IPS DF 6.9 (cell line): ENCODE measurements at regions not wholly inside any gene's neighbourhood (a gene's known extent, or its start where the extent isn't known, plus 50 kb on each side); places are given as distances from the start of the nearest gene placed in this dataset.
A peak's percentile ranks its signal among the peaks of the same experiment; 100 is the strongest.

Experiments used
- DNase-seq: peaks from one replicate; pipeline ENCODE4 v3.0.0-alpha.2; 2013; ENCODE audit warnings: low read depth, low spot score
- H3K27ac ChIP-seq: one replicate; pipeline ENCODE4 v1.5.1; 2013; ENCODE audit warnings: low read length, control low read depth
- H3K27me3 ChIP-seq: 2 replicates; pipeline ENCODE4 v1.6.1; 2013; ENCODE audit warnings: mild to moderate bottlenecking, low read length; ENCODE audit not compliant: control insufficient read depth, insufficient read depth
- H3K36me3 ChIP-seq: 2 replicates; pipeline ENCODE4 v1.6.1; 2013; ENCODE audit warnings: low read length; ENCODE audit not compliant: control insufficient read depth, insufficient read depth
- H3K4me1 ChIP-seq: 2 replicates; pipeline ENCODE4 v1.6.1; 2013; ENCODE audit warnings: low read length; ENCODE audit not compliant: control insufficient read depth, insufficient read depth
- H3K4me3 ChIP-seq: 2 replicates; pipeline ENCODE4 v1.5.1; 2013; ENCODE audit warnings: mild to moderate bottlenecking, low read length
- H3K9me3 ChIP-seq: 2 replicates; pipeline ENCODE4 v1.6.1; 2013; ENCODE audit warnings: low read length, inconsistent platforms; ENCODE audit not compliant: control insufficient read depth, insufficient read depth
- WGBS: extraction: QIAGEN DNeasy Blood & Tissue Kit; methylation state at CpG from one replicate; pipeline ENCODE4 v1.1.7; 2013; ENCODE audit warnings: mixed read lengths, missing lambda C conversion rate; ENCODE audit not compliant: insufficient read length, insufficient coverage; 5-methylcytosine and 5-hydroxymethylcytosine counted together

DNA sequence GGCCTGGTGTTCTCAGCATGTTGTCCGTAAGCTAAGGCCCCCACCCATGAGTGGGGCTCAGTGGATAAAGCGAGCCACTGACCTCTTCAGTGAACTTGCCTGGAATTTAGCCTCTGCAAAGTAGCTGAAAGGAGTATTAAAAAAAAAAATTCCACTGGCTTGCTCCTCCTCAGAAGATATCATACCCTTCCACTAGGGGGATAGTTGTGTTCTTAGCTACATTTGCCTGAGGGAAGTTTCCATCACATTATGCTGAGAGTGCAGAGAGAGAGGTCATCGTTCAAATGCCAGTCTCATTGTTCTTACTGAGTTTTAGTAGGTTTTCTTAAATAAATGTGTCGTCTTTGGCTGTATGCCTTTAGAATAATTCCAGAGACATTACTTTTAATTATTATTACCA lies 879.7 kb downstream of the JRKL start:
- Histone ChIP-seq H3K4me1 (0 out of 2 replicates have a peak, but pooled peaks cover 2% of the 10 kb centered on the region), H3K4me3 (no peak overlapping the region), H3K27me3 (no peaks in the 10 kb centered on the region), H3K9me3 (no peaks in the 10 kb centered on the region), H3K27ac (no peak overlapping the region), H3K36me3 (no peaks in the 10 kb centered on the region)
- WGBS, result no CpG with 5 or more reads among the region's 4 CpGs
- peak; percentile 22 for DNase-seq

DNA sequence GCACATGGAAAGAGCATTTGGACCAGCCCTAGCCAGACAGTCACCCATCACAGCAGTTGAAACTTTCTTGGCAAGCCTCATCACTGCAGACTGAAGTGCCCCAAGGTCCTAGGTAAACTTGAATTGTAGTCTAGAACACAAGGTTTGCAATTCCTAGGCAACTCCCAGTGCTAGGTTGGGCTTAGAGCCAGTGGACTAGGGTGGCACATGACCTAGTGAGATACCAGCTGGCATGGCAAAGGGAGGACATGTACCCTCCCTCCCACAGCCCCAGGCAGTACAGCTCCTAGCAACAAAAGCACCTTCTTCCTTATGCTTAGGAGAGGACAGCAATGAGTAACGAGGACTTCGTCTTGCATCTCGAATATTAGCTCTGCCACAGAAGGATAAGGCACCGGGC lies 889.5 kb downstream of the JRKL start:
- H3K36me3 ChIP-seq, result no peaks in the 10 kb centered on the region
- WGBS, result no CpG with 5 or more reads among the region's 4 CpGs
- no peak overlapping the region for H3K4me3 ChIP-seq
- H3K4me1 ChIP-seq, result no peaks in the 10 kb centered on the region
- no peak overlapping the region for H3K27ac ChIP-seq
- H3K27me3 ChIP-seq, result no peaks in the 10 kb centered on the region
- H3K9me3 ChIP-seq, result no peaks in the 10 kb centered on the region
- no peak for DNase-seq

DNA sequence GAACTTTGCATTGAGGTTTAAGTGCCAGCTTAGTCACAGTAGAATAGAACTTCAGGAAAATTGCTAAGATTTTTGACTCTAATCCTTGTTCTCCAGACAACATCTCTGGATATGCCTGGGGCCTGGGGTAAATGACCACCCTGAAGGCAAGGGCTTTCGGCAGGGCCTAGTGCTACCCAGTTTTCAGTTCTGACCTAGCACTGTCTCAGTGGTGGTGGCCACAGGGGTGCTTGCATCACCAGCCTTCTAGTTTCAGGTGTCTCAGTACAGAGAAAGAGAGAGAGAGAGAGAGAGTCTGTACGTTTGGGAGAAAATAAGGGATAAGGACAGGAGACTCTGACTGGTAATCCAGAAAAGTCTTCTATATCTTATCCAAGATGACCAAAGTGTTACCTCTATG lies 890.5 kb downstream of the JRKL start:
- Histone ChIP-seq H3K27ac (no peak overlapping the region), H3K4me1 (no peaks in the 10 kb centered on the region), H3K9me3 (no peaks in the 10 kb centered on the region), H3K36me3 (no peaks in the 10 kb centered on the region), H3K27me3 (no peaks in the 10 kb centered on the region), H3K4me3 (no peak overlapping the region)
- WGBS, result no CpG with 5 or more reads among the region's 2 CpGs
- no peak for DNase-seq

DNA sequence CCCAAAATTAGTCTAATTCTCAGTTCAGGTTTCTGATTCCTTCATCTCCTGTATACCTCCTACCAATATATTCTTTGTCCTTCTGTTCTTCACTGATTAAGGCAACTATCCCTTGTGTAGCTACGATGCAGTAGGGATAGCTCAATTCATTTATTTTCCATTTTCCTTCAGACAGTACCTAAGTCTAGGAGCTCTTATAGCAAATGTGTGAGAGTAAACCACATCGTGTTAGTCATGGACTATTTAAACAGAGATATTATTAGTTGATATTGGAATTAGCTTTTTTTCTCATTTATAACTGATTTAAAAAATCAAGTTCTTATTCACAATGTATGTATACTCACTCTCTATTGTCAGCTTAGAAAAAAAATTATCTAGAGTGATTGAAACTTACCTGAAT lies 900.0 kb downstream of the JRKL start:
- H3K9me3 ChIP-seq, result no peaks in the 10 kb centered on the region
- no peaks in the 10 kb centered on the region for H3K27me3 ChIP-seq
- H3K4me3 ChIP-seq, result no peak overlapping the region
- H3K36me3 ChIP-seq, result no peaks in the 10 kb centered on the region
- whole genome bisulfite sequencing, result no CpG with 5 or more reads among the region's 2 CpGs
- H3K27ac ChIP-seq, result no peak overlapping the region
- no peak for DNase-seq
- no peaks in the 10 kb centered on the region for H3K4me1 ChIP-seq

DNA sequence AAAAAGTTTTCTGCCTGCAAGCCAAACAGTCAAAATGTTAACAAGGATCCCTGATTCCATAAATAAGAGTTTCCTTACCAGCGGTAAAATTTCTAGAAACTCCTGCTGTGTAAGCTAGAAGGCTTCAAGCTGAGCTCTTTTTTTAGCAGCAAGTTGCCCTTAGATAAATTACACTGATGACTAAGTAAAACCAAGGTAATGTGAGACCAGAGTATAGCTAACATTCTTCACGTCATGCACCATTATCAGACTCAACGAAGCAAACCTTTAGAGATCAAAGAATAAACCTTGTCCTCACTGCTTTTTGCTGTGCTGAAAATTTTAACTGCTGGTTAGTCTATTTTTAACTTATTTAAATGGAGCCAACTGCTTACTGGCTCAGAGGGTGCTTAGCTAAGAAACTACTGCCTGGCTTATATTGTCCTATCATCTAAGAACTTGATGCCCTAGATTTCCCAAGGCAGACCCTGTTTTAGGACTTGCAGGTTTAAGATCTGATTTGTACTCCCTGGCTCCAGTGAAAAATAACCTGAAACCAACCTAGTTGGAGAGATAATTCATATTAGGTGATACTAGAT lies 900.7 kb downstream of the JRKL start:
- no peaks in the 10 kb centered on the region for H3K27me3 ChIP-seq
- no peak overlapping the region for H3K4me3 ChIP-seq
- no CpG with 5 or more reads among the region's 3 CpGs for WGBS
- H3K9me3 ChIP-seq, result no peaks in the 10 kb centered on the region
- no peaks in the 10 kb centered on the region for H3K36me3 ChIP-seq
- H3K27ac ChIP-seq, result no peak overlapping the region
- H3K4me1 ChIP-seq, result no peaks in the 10 kb centered on the region
- no peak for DNase-seq

DNA sequence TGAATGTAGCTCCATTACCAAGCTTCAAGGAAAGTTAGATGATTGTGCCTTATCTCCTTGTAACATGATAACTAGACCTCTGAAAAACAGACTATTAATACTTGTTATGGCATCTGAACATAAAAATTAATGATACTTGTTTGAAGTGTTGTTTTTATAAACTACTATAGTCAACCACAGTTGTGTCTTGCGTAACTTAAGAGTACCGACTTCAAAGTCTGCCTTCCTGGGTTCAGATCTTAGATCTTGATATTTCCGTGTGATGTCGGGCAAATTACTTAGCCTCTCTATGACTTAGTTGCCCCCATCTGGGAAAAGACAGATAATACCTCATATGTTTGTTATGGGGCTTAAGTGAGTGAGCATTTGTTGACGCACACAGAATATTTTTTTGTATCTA lies 906.5 kb downstream of the JRKL start:
- no peak for DNase-seq
- no CpG with 5 or more reads among the region's 5 CpGs for WGBS
- Histone ChIP-seq H3K27ac (no peak overlapping the region), H3K4me3 (no peak overlapping the region), H3K27me3 (no peaks in the 10 kb centered on the region), H3K36me3 (no peaks in the 10 kb centered on the region), H3K9me3 (no peaks in the 10 kb centered on the region), H3K4me1 (no peaks in the 10 kb centered on the region)

DNA sequence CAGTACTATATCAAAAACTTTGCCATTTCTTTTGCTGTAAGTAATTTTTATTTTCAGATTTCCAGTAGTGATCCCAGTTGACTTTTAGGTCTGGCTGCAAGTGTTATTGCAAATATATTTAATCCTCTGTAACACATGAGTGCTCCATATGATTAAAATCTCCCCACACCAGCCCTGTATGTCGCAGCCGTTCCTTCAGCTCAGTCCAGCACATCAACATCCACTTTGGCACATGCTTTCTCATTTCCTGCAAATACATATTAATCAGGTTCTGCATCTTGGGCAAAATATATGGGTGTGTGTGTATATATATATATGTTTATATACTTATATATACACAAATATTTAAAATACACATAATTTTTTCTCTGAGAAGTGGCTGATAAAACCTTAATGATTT lies 919.5 kb downstream of the JRKL start:
- H3K4me3 ChIP-seq, result no peak overlapping the region
- no peaks in the 10 kb centered on the region for H3K9me3 ChIP-seq
- H3K36me3 ChIP-seq, result no peaks in the 10 kb centered on the region
- no peaks in the 10 kb centered on the region for H3K4me1 ChIP-seq
- WGBS, result no CpG with 5 or more reads among the region's 2 CpGs
- no peak overlapping the region for H3K27ac ChIP-seq
- no peak for DNase-seq
- no peaks in the 10 kb centered on the region for H3K27me3 ChIP-seq

DNA sequence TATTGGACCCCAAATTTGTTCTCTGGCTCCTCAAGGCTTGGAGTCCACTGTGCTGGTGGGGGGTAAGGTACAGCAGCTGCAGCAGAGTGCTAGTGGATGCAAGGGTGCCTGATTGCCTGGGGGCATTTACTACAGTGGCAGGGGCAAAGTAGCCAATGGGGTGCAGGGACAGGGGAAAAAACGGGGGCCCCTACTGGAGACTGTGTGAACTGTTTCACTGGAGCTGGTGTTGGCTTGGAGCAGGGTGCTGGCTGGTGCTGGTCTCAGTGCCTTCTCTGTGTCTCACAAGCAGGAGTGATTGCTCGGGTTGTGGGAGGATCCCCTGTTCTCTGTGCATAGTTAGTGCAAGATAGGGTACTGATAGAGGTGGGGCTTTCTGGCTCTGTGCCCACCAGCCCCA lies 935.9 kb downstream of the JRKL start:
- WGBS, result no CpG with 5 or more reads among the region's 2 CpGs
- no peaks in the 10 kb centered on the region for H3K4me1 ChIP-seq
- DNase-seq, result no peak

DNA sequence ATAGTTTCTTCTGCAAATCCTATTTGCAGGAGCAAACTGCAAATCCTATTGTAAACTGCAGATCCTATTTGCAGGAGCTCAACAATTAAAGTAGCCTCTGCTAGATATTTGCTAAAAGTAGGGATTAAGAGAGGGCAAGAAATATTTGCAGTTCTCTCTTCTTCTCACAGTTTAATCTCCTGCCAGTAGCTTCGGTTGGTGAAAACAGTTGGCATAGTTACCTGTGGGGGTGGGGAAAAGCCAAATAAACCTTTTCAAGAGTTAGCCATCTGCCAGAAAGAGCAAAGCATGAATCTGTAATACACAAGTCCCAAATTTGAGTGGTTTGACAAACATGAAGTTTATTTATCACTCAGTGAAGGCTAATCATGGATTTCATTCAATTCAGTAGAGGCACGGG lies 942.5 kb downstream of the JRKL start:
- H3K27me3 ChIP-seq, result no peaks in the 10 kb centered on the region
- no peaks in the 10 kb centered on the region for H3K36me3 ChIP-seq
- H3K4me3 ChIP-seq, result no peak overlapping the region
- H3K9me3 ChIP-seq, result no peaks in the 10 kb centered on the region; the same call in 1 of the 2 replicates
- DNase-seq, result no peak
- WGBS, result no CpG with 5 or more reads among the region's 2 CpGs
- H3K27ac ChIP-seq, result no peak overlapping the region
- H3K4me1 ChIP-seq, result no peaks in the 10 kb centered on the region

More for the DNA sequence above, 935.9 kb downstream of the JRKL start:
- Histone ChIP-seq H3K27ac (no peak overlapping the region), H3K9me3 (no peaks in the 10 kb centered on the region; the same call in 1 of the 2 replicates), H3K36me3 (no peaks in the 10 kb centered on the region), H3K27me3 (no peaks in the 10 kb centered on the region), H3K4me3 (no peak overlapping the region)

DNA sequence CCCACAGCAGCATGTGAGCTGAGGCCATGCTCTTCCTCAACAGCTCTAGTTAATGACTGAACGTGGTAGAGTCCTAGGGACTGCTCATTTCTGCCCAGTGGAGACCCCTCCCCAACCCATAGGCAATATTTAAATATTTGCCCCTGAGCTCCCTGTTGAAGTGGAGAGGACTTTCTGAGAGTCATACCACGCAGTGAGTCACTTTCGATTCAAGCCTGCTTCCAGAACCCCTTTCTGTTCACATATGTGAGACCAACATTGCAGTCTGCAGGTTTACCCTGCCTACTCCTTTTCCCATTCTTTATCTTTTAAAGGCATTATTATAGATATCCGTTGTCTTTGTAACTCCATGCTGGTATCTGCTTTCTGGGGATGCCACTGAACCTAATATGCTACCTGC lies 946.3 kb downstream of the JRKL start:
- H3K36me3 ChIP-seq, result no peaks in the 10 kb centered on the region

DNA sequence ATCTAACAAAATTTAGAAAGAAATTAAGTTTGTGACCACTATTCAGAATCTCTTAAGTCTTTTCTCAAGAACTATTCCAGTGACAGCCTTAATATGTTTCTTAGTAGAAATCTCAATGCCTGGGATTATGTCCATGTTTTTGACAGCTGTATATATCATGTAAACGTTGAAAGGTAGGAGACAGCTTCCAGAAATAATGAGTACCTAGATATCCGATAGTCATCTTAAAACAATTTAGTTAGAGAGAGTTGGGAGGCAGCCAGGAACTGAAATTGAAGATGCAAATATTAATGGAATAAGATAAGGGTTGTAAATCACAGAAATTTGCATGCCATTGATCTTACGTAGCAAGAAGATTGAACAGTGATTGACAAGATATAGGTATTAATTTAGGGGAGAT lies 955.2 kb downstream of the JRKL start:
- 100% methylated on average over 1 of the region's 3 CpGs for WGBS

More for the DNA sequence above, 946.3 kb downstream of the JRKL start:
- H3K4me3 ChIP-seq, result no peak overlapping the region
- H3K27ac ChIP-seq, result no peak overlapping the region
- no CpG with 5 or more reads among the region's 4 CpGs for WGBS
- no peaks in the 10 kb centered on the region for H3K9me3 ChIP-seq
- DNase-seq, result no peak
- no peaks in the 10 kb centered on the region for H3K4me1 ChIP-seq
- H3K27me3 ChIP-seq, result no peaks in the 10 kb centered on the region

More for the DNA sequence above, 955.2 kb downstream of the JRKL start:
- Histone ChIP-seq H3K36me3 (no peaks in the 10 kb centered on the region), H3K27ac (no peak overlapping the region), H3K4me3 (no peak overlapping the region), H3K27me3 (no peaks in the 10 kb centered on the region), H3K4me1 (no peaks in the 10 kb centered on the region), H3K9me3 (no peaks in the 10 kb centered on the region)
- DNase-seq, result no peak
